WERI-Rb-1 (cell line): ENCODE measurements at regions not wholly inside any gene's neighbourhood (a gene's known extent, or its start where the extent isn't known, plus 50 kb on each side); places are given as distances from the start of the nearest gene placed in this dataset.

Source experiments
- DNase-seq: peaks from one replicate; pipeline ENCODE4 v3.0.0-alpha.2; 2020
- H3K27ac ChIP-seq: fragments of 250-450 bp; sonication (Bioruptor Pico); 2 replicates; pipeline ENCODE4 v1.5.1; 2020; ENCODE audit warnings: mild to moderate bottlenecking, moderate library complexity
- H3K27me3 ChIP-seq: fragments of 250-450 bp; sonication (Bioruptor Pico); 2 replicates; pipeline ENCODE4 v1.5.1; 2021; ENCODE audit warnings: mild to moderate bottlenecking, low read depth, moderate library complexity; ENCODE audit not compliant: insufficient read depth, severe bottlenecking
- H3K36me3 ChIP-seq: fragments of 250-450 bp; sonication (Bioruptor Pico); 2 replicates; pipeline ENCODE4 v1.5.1; 2020; ENCODE audit warnings: mild to moderate bottlenecking, moderate library complexity
- H3K4me3 ChIP-seq: 2 replicates; pipeline ENCODE4 v1.5.1; 2011; ENCODE audit warnings: low read depth, mild to moderate bottlenecking, control low read depth, low read length
- H3K9me3 ChIP-seq: fragments of 250-450 bp; sonication (Bioruptor Pico); 2 replicates; pipeline ENCODE4 v1.5.1; 2021; ENCODE audit warnings: mild to moderate bottlenecking, moderate library complexity; ENCODE audit not compliant: severe bottlenecking
- CTCF ChIP-seq: IDR thresholded peaks from 2 replicates; pipeline ENCODE4 v1.5.1; 2011; ENCODE audit warnings: low read depth, mild to moderate bottlenecking, control low read depth, inconsistent platforms, low read length

GRCh38 chr6:168895102-168895812, 358.4 kb downstream of the THBS2 start:
- Histone ChIP-seq H3K27me3 (no peaks in the 10 kb centered on the region), H3K27ac (no peak overlapping the region), H3K36me3 (no peaks in the 10 kb centered on the region), H3K4me3 (no peak overlapping the region), H3K9me3 (no peaks in the 10 kb centered on the region)
- DNase-seq: peak; percentile 77
- TF ChIP-seq CTCF: peak; percentile 87

DNA sequence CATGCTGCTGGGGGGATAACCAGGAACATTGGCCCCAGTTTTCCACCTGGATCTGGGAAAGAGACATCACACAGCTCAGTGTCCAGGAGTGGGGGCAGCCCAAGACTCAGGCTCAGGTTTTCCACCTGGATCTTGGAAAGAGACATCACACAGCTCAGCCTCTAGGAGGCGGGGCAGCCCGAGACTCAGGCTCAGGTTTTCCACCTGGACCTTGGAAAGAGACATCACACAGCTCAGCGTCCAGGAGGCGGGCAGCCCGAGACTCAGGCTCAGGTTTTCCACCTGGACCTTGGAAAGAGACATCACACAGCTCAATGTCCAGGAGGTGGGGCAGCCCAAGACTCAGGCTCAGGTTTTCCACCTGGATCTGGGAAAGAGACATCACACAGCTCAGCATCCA, 361.6 kb downstream of the THBS2 start:
- Histone ChIP-seq H3K9me3 (no peaks in the 10 kb centered on the region), H3K27ac (no peak overlapping the region), H3K36me3 (no peaks in the 10 kb centered on the region), H3K4me3 (no peak overlapping the region), H3K27me3 (no peaks in the 10 kb centered on the region)
- peak; percentile 17; the same call in 1 of the 2 replicates for TF ChIP-seq CTCF
- no peak for DNase-seq

DNA sequence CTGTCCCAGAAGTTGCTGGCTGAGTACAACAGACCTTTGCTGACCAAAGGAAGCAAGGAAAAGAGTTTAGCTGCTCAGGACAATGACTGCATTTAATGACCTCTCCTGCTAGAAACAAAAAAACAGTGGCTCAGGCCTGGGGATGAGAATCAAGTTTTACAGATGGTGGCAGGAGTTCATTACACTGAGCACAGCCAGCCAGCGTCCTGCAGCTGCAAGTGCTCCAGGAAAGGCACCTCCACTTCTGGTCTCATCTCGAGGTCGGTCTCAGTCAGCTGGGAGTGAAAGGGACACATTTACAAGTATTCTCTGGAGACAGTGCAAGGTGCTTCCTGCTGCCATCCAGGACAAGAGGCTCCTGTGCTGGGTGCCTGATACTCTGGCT, 362.7 kb downstream of the THBS2 start:
- Histone ChIP-seq H3K27me3 (no peaks in the 10 kb centered on the region), H3K27ac (no peak overlapping the region), H3K9me3 (no peaks in the 10 kb centered on the region), H3K36me3 (no peaks in the 10 kb centered on the region), H3K4me3 (no peak overlapping the region)
- no peak for TF ChIP-seq CTCF
- DNase-seq: no peak

- no peak for DNase-seq
- Histone ChIP-seq H3K27me3 (no peaks in the 10 kb centered on the region), H3K4me3 (no peak overlapping the region), H3K36me3 (no peaks in the 10 kb centered on the region), H3K9me3 (no peaks in the 10 kb centered on the region), H3K27ac (no peak overlapping the region)
- no peak for TF ChIP-seq CTCF
These were observed 363.2 kb downstream of the THBS2 start for GRCh38 chr6:168890306-168890980.

DNA sequence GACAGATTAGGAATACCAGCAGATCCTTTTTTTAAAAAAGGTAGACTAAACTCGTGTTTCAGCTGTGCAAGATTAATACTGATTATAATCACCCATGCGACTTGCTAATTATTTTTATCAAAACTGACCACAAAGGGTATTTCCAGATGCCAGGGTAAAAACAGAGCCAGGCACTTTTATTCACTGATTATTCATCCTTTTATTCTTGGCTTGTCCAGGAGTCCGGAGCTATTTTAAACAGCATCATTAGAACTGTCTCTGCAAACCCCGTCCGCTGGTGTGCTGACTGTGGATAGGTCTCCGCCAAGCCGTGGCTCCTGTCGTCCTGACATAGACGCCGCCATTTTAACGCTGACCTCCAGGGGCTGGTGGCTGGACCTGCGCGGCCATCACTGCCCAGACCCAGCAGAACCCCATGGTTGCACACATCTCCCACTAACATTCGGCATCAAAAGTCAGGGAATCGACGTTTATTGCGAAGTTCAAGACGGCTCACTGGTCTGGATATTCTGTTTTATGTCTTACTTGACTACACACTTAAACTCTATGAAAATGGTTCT, 364.8 kb downstream of the THBS2 start:
- Histone ChIP-seq H3K9me3 (peaks cover 4% of the 10 kb centered on the region), H3K27ac (no peak overlapping the region), H3K27me3 (no peaks in the 10 kb centered on the region), H3K36me3 (no peaks in the 10 kb centered on the region), H3K4me3 (no peak overlapping the region)
- DNase-seq: no peak
- no peak for TF ChIP-seq CTCF
